DMS79 treated with DMSO at 0.1 percent for 48 hours (cell line): ENCODE measurements at regions not wholly inside any gene's neighbourhood (a gene's known extent, or its start where the extent isn't known, plus 50 kb on each side); places are given as distances from the start of the nearest gene placed in this dataset.

Source experiments
- DNase-seq: peaks from one replicate; lab custom pipeline; 2025; lab: John Stamatoyannopoulos, UW

GRCh38 chr1:221366495-221367110 is 375.3 kb downstream of the DUSP10 start:
- DNase-seq, result no peak

DNA sequence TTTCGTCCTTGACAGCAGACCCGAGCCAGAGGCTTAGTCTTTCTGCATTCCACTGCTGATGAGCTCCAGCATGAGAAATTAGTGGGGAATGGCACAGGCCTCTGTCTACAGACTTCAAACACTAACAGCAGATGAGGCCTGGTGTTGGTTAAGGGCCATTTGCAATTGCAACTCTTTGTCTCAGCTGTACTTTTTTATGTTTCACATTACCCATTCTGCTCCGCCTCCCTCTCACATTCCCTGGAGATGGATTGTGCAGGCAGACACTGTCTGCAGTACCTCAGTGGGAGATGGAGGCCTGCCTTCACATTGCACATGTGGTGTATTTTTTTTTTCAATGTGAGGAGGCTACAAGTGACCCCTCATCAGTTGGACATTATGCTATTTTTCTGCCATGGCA is 370.2 kb downstream of the DUSP10 start:
- DNase-seq, result no peak

DNA sequence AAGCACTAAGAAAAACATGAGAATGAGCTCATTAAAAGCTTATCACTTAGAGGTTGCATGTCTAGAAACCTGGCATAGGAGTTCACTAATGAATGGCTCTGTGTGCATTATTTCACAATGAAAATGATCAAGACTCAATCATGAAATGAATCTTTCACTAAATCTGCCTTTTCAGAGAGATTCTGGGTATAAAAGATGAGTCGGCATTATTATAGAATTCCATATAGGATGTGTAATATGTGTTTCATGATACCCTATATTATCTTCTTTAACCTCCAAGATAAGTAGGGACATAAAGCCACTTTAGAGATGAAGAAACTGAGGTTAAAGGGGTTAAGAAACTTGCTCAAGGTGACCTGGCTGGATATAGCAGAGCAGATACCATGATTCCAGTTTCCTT is 368.1 kb downstream of the DUSP10 start:
- DNase-seq, result no peak

- no peak for DNase-seq
These were observed 365.6 kb downstream of the DUSP10 start for GRCh38 chr1:221376286-221376685.

DNA sequence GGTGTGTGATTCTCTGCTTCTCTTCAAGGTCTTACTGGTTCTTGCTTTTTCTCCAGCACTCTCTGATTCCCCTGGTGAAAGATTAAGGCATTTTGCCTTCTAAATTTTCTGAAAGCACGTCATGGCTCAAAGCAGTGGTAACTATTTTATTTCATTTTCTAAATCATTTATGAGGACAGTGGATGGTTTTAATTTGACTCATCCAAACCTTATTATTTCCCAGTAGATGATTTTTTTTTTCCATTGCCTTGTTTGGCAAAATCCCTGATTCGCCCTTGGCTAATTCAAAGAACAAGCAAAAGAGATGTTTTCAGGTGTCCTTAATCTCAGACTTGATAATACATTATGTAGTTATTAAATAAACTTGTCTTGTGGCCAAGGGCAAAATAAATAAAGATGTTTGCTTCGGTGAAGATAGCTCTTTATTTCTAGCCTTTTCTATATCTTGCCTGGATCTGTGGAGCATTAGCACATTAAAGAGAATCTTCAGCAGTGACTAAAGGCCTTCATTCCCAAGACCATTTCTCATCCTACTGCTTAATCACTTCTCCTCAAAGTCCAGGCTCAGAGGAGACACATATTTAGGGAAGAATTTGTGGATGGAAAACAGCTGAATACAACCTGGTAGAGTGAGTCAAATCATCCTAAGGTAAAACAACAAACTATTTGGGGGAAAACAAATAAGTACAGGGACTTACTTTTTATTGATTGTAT is 359.8 kb downstream of the DUSP10 start:
- DNase-seq, result no peak

DNA sequence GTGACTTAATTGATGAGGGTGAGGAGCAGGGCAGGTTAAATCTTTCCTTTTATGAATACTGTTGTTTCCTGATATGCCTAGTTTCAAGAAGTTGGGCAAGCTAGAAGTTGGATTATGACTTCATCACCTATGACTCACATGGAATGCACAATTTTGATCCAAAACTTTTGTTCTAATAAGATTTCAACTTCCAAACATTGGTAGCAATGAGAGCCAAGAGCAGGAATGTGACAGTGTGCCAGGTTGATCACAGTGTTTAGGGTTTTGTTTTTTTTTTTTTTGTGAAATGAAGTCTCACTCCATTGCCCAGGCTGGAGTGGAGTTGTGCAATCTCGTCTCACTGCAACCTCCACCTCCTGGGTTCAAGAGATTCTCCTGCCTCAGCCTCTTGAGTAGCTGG is 349.4 kb downstream of the DUSP10 start:
- DNase-seq, result no peak

- peak; percentile 93 for DNase-seq
These were observed 347.8 kb downstream of the DUSP10 start for GRCh38 chr1:221394011-221394544.

DNA sequence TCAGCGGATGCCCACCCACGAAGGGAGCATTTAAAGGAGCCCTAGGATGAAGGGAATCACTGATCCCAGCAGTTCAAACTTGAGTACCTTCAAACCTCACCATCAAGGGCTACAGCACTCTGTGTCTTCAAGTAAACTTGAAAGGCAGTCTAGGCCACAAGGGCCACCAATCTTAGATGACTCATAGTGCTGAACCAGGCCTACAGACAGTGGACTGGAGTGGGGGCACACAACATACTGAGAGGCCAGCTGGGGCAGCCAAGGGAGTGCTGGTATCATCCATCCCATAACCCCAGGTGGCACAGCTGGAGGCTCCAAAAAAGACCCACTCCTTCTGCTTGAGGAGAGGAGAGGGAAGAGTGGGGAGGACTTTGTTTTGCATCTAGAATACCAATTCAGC is 345.4 kb downstream of the DUSP10 start:
- DNase-seq, result no peak

DNA sequence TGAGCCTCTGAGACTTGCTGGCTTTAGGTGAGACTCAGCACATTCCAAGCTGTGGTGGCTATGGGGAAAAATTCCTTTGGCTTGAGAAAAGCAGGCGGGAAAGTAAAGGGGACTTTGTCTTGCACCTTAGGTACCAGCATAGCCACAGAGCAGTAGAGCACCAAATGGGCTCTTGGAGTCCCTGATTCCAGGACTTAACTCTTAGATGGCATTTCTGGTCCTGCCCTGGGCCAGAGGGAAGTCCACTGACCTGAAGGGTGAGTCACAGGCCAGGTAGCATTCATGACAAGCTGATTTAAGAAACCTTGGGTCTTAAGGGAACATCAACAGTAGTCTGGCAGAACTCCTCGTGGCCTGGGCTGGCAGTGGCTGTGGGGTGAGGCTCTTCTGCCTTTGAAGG is 344.7 kb downstream of the DUSP10 start:
- no peak for DNase-seq

GRCh38 chr1:221397606-221398005 is 344.3 kb downstream of the DUSP10 start:
- no peak for DNase-seq

- DNase-seq, result no peak
These were observed 336.7 kb downstream of the DUSP10 start for GRCh38 chr1:221405146-221405545.

DNA sequence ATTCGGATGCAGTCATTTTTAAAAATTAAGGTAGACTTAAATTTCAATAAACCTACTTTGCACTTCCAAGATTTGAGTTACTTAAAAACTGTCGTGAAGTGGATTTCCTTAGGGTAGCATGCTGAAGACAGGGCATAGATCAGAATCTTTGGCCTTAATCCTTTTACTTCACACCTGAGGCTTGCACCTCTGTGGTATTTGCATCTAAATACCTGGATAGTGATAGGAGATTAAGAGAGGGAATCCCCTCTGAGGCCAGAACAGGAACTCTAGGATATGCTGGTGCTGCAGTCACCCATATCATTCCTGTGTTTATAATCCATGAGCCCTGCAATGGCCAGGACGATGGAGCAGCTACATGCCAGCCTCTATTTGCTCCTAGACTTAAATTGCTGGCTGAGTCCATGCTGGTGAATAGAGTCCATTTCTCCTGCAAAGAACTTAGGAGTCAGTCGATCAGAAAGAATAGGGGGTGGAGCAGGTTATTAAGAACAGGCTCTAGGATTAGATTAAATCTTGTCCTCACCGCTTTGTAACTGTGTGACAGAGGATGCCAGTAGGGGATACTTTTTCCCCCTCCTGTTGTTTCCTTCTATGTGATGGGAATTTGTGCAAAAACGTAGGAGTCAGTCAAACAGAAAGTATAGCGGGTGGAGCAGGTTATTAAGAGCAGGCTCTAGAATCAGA is 333.6 kb downstream of the DUSP10 start:
- DNase-seq, result no peak

GRCh38 chr1:221411283-221411682 is 330.6 kb downstream of the DUSP10 start:
- DNase-seq, result no peak

DNA sequence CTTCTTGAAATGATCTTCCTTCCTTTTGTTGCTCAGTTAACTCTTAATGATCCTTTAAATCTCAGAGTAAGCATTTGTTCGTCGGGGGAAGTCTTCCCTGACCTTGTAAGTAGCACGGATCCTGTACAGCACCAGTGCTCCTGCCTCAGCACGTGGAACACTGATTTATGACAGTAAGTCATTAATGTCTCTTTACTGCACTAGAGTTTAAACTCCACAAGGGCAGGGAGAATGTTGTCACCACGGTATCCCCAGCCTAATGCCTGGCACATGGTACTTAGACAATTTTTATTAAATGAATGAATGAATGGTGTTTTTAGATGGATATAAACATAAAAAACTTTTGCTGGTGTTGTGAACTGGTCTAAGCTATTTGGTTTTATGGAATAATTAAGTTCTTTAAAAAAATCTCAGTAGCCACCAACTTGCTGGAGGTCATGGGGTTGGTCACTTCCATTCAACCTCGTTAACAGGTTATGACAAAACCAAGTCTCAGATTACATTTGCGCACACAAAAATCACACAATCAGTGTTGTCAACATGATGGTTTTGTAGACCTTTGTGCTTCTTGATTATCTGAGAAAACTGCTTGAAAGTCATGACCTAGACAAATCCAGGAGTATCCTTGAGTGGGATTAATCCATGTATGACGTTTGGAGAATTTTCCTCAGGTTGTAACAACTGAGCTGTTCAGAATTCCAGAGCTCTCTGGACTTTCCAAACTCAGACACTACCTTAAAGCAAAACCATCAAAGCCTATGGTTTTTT is 326.9 kb downstream of the DUSP10 start:
- DNase-seq, result no peak

GRCh38 chr1:221415651-221416050 is 326.2 kb downstream of the DUSP10 start:
- DNase-seq, result no peak

GRCh38 chr1:221416142-221416541 is 325.7 kb downstream of the DUSP10 start:
- DNase-seq, result no peak

DNA sequence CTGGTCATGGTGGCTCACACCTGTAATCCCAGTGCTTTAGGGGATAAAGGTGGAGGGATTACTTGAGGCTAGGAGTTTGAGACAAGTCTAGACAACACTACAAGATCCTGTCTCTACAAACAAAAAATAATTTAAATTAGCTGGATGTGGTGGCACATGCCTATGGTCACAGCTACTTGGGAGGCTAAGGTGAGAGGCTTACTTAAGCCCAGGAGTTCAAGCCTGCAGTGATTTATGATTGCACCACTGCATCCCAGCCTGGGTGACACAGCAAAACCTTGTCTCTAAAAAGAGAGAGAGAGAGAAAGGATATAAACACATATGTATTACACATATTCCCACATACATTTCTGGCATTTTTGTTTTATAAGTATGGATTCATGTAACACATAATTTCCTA is 325.2 kb downstream of the DUSP10 start:
- no peak for DNase-seq

DNA sequence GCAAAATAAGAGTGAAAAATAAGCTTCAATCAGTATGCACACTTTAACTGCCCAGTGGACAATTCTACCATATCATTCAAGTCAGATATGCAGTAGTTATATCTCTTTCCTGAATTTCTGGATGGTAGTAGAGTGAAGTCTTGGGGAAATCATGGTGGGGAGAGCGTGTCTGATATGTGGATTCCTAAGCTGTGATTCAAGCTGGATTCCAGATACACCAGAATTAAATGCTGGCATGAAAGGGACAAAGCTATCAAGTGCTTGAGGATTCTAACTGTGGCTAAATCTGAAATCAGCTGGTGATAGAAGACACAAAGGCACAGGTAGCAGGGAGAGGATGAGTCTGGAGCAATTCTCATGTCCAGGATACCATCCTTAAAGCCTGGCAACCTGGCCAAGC is 323.5 kb downstream of the DUSP10 start:
- no peak for DNase-seq

DNA sequence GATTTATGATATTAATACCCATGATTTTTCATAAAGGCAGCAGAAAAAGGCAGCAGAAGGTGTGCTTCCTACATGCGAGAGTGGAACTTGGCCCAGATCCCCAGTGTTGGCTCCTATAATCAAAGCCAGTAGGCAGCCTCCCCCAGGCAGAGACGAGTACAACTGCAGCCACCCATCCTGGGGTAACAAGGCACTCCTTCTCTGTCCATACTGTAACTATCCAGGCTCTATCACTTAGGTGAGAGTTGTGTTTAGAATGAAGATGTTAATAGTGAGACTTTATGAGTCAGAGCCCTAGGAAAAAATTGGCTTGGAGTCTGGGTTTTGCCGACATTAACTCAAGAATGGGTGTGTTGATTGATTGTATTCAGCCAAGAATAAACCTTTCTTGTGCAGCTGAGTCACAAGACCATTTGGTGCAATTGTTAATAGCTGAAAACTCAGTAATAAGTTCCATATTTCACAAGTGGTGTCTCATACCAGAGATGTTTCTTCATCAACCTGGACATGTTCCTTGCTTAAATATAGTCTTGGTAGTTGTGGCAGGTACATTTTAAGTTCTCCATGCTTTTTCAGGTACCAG is 322.3 kb downstream of the DUSP10 start:
- no peak for DNase-seq

DNA sequence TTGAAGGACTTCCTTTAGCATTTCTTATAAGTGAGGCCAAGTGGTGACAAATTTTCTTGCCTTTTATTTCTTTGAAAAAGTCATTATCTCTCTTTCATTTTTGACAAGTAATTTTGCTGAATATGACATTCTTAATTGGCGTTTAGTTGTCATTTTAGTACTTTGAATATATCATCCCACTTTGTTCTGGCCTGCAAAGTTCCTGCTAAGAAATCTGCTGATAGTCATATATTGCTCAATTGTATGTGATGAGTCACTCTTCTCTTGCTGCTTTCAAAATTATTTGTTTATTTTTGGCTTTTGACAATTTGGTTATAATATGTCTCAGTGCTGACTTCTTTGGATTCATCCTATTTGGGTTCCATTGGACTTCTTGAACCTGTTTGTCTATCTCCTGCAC is 312.6 kb downstream of the DUSP10 start:
- no peak for DNase-seq

DNA sequence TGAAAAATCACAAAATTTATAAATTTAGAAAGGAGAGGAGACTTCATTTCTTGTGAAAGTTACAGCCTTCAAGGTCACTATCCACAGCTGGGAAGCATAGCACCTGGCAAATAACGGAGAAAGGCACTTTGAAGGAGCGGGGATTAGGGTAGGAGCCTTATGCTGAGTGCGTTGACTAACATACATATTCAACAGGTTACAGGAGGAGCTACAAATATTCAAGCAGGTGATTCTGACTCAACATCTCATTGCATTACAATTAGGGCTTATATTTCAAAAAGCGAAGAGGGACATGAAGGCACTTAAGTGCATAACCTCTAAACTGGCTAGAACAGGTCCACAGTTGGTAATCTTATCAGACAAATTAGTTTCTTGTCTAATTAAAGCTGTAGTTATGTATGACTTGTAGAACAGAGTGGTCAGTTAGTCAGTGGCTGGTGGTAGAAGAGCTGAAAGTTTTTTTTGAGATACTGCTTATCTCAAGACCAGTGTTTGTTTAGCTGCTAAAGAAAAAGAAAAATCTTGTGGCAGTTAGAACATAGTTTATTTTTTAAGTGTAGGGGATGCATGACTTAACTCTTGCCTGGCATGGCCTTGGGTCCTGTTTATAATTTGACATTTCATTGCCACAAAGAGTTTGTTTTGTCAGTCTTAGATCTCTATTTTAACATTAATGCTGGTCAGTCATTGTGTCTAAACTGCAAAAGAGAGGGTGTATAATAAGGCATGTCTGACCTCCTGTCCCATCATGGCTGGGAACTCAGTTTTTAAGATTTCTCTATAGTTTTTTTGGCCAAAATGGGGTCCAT is 311.5 kb downstream of the DUSP10 start:
- no peak for DNase-seq
